NCI-H510A (cell line): ENCODE measurements at regions not wholly inside any gene's neighbourhood (a gene's known extent, or its start where the extent isn't known, plus 50 kb on each side); places are given as distances from the start of the nearest gene placed in this dataset.

Experiments used
- DNase-seq: peaks from one replicate; lab custom pipeline; 2025; lab: John Stamatoyannopoulos, UW

DNA sequence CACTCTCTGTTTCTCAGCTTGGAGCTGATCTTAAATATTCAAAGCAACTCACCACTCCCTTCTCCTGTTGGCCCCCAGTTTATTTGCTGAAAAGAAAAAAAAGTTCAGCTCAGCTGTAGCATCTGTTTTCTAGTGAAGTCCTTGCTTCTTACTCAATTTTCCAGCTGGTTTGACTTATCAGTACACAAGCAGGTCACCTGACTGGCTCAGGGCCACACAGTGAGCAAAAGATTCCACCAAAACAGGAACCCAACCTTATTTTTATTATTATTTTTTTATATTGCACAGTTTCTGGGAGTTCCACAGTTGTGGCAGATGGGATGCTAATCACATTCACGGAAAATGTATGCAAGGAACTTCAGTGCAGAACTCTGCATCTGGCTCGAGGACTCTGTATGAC, 390.7 kb upstream of the RGMA start:
- no peak for DNase-seq

DNA sequence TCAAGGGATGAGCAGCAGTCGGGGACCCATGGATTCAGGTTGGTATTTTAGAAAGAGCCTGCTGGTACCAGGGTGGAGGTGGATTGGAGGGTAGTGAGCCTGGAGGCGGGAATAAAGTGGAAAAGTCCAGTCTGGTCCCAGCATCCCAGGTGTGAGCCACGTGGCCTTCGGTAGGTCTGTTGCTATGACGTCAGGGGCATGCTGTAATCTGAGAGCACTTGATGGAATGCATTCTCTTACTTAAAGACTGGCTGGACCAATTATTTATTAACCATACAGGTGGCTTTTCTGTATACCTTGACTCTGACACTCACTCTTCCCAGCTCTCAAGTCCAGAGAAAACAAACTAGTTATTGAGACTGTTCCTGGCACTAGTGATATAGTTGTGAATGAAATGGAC, 389.9 kb upstream of the RGMA start:
- DNase-seq = peak; percentile 12

DNA sequence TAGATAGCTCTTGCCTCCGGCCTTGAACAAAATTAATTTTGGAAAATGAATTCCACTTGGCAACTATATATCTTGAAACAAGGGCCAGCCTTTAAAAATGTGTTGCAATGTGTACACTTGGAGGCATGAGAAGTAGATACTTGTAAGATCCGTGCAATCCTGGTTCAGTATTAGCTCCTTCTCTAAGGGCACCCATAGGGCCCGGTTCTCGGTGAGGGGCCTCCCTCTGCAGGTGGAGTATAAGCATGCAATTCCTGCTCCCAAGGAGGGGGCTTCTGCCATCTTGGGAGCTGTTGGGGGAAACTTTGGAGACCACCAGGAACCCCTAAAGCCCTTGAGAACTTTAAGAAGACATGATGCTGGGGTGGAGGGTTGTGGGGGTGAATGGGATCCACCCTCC, 388.7 kb upstream of the RGMA start:
- DNase-seq = no peak

DNA sequence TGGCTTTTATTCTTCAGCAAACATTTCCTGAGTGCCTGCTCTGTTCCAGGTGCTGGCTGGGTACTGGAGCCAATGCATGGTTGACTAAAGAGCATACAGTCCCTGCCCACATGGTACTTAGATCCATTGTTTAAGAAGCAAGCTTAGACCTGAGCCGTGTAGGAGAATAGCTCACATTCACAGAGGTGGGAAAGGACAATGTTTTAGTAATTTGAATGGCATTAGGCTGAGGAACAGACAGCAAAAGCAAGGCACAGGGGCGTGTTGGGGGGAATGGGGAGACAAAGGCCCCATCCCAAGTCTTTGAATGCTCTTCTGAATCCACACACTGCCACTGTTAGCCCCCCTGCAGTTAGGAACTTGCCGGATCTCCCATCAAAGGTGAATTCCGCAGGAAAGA, 388.2 kb upstream of the RGMA start:
- DNase-seq = no peak

DNA sequence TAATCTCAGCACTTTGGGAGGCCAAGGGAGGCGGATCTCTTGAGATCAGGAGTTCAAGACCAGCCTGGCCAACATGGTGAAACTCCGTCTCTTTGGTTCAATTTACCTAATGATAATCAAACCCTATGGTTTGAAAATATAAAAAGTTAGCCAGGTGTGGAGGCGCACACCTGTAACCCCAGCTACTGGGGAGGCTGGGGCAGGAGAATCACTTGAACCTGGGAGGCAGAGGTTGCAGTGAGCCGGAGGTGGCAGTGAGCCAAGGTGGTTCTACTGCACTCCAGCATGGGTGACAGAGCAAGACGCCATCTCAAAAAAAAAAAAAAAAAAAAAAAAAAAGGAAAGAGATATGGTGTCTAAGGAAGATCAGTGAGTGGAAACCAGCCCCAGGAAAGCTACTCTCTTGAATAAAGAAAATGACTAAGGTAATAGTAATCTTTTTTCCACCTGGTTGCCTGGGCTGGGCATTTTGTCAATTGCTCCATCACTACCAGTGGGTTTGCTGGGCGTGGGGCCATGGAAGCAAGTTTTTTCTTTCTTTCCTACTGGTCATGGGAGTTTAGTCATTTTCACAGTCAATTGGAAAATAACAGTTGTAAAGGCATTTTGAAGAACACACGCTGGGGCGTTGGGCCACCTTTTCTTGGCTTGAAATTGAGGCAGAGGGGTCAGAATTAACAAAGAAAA, 387.6 kb upstream of the RGMA start:
- no peak for DNase-seq

DNA sequence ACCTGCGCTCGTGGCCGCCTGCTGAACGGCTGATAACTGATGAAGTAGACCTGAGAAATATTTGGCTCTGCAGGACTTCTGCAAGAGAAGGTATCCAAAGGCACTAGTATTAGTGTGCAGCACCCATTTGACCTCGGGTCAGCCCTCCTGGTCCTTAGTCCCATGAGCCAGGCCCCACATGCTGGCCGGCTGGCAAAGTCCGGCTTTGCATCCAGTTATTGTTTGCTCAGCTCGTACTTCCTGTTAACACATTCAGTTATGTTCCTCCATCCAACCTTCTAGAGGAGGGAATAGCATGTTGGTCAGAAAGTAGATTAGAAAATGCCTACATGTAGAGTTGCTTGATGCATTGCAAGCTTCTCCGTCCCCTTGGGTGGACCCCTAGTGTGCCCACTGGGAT, 385.7 kb upstream of the RGMA start:
- no peak for DNase-seq

DNA sequence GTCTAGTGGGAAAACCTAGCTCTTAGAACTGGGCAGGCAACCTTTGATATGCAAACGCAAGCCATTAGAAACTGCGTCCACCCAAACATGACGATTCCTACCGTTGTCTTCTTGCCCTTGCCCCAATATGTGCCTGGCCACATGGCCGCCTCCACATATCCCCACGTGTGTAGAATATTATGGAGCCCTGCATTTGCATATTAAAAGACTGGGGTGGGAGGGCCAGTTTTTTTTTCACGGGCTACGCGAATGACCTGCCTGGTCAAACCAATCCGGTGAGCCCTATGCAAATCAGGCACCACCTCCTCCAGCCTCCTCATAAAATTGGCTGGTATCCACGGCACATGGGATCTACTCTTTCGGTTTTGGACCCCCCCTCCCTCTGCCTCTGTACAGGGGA, 381.0 kb upstream of the RGMA start:
- DNase-seq = no peak

DNA sequence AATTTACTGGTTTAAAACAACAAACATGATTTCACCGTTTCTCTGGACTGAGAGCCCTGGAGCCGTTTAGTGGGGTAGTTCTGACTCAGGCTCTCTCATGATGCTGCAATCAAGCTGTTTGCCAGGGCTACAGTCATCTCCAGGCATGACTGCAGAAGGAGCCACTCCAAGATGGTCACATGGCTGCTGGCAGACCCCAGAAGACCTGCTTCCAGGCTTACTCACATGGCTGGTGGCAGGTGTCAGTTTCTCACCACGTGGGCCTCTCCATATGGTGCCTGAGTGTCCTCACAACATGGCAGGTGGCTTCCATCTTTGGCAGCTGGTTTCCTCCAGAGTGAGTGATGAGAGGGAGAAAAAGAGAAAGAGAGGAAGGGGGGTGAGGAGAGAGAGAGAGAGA, 378.3 kb upstream of the RGMA start:
- DNase-seq = peak; percentile 60

DNA sequence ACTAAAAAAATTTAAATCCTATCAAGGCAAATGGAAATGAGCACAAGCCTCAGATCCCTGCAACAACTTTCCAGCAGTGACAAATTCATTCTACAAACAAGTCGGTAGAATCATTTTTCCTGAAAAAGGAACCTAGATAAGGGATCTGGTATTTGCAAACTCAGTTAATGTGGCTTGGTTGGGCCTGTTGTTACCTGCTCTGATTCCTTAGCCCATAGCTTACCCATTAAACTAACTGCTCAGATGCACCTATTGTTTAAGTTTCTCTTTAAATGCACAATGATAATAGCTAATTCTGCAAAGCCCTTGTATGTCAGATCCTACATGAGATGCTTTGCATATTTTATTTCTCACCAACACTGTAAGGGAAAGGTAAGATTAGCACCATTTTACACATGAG, 377.4 kb upstream of the RGMA start:
- DNase-seq = no peak

DNA sequence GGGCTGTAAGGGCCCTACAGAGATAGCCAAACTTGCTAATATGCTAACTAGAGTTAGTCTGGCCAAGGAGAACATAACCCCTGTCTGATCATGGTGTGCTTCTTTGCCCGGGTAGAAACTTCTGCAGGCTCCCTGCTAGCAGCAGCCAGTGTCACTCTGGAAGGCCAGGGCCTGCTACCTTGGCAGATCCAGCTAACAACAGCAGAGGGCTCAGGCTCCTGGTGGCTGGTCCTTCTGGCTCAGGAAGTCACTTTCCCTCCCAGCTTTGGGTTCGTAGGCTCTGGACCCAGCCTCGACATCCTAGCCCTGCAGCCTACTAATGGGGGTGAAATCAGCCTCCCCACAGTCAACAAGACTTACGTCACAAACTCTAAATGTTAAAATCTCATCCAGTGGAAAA, 373.7 kb upstream of the RGMA start:
- no peak for DNase-seq

DNA sequence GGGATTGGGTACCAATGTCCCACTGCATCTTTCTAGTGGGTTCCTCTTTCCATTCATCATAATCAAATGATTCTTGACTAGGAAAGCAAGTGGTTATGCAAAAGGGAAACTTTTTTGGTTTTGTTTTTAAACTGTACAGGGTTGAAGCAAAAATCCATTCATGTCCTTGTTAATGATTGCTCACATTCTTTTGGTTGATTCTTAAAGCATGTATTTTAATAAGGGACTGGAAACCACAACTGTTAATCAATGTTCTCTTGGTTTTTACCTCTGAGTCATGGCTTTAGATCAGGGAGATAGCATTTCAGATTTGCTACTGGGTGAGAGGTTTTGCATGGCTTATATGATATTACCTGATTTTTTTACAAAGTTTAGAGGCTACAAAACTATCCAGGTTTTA, 371.7 kb upstream of the RGMA start:
- no peak for DNase-seq

DNA sequence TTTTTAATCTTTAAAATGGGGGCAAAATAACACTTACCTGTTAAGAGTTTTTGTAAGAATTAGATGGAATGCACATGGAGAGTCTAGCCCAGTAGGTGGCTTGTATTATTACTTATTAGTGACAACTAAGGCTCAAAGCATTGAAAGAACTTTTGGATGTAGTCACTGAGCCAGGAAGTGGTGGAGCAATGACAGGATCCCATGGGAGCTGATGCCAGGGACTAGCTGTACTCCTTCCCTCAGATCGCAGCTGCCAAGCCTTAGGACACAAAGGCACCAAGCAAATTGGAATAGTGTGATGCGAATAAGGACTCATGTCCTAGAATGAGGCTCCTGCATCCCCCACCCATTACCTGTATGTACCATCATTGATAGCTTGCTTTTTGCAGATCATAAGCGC, 370.4 kb upstream of the RGMA start:
- no peak for DNase-seq

DNA sequence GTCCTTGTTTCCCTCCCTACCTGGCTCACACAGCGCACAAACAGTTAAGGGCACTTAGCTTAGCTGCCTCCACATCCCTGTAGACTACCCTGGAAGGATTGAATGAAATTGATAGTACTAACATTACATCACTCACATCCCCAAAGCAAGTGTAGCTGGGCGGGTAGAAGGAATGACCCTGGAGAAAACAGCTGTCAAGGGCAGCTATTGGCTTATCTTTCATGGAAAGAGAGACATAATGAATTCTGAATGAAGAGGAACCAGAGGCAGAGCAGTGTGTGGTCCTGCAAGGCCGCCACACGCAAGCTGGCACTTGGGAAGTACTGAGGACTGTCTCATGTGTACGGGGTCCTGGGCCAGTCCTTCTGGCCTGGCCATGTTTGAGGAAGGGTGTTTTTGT, 369.6 kb upstream of the RGMA start:
- DNase-seq = no peak

DNA sequence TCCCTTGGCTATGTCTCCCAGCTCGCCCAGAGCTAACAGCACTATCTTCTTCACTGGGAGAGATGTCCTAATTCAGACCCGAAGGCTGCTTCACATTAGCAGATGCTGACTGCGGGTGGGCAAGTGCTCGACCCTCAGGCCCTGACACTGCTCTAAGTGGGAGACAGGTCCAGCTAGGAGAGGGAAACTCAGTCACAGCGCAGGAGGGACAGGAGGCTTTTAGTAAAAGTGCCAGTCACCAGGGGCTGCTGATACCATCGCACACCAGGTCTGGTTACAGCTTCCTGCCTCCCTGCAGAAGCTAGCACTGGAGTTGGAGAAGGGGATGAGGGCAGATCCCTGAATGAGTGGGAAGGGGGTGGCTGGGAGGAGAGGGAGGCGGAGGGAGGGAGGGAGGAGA, 365.8 kb upstream of the RGMA start:
- DNase-seq = no peak

DNA sequence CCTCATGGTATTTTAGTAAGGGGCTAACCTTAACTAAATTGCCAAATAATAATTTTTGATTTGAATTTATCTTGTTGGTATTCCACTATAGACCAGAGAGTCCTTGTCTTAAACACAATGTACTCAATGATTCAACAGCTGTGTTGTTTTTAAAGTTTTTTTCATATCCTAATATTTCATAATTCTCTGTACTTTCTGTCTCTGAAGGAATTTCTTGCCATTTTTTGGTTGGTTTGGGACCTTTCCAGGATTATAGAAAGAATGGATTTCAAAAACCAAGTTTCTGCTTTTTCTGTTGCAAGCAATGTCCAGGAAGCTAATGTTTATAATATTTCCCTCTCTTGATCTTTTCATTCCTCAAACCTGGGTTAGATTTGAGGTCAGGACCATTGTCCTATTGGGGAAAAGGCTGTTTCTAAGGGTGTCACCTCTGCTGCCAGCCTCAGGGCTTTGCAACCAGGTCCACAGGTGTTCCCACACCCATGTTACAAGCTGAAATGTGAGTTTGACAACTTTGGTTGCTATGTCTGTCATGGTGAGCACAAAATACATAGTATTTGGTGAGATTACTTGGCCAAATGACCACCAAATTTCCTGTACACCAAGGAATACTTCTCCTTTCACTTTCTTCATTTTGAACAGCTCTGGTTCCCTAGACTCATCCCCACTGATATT, 363.7 kb upstream of the RGMA start:
- no peak for DNase-seq

DNA sequence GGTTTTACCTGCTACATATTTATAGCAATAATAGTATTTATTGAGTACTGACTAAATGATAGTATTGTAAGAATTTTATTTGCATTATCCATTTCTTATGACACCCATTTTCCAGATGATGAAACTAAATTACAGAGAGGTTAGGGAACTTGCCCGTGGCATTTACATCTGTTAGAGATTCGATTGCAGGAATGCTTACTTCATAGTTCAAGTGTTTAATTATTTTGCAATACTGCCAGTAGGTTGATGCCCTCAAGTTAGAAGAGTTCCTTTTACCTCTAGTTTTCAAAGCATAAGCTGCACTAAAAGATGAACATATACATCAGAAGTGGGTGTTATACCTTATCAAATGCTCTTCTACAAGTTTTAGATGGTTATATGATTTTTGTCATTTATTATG, 362.8 kb upstream of the RGMA start:
- no peak for DNase-seq

DNA sequence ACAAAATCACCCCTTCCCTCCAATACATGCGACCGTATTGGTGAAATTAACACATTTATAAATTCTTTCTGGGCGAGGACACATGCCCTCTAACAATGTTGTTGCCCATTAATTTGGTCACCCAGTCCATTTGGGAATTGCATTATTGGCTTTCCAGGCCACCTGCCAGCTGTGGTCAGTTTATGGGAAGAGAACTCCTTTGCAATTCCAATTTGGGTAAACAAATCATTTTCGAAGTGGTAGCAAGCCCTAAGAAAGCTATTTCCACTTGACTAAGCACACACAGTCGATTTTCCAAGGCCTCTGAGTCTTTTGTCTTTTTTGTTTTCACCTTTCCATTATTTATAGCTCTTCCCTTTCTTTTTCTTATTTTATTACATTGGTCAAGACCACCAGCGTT, 362.3 kb upstream of the RGMA start:
- no peak for DNase-seq

DNA sequence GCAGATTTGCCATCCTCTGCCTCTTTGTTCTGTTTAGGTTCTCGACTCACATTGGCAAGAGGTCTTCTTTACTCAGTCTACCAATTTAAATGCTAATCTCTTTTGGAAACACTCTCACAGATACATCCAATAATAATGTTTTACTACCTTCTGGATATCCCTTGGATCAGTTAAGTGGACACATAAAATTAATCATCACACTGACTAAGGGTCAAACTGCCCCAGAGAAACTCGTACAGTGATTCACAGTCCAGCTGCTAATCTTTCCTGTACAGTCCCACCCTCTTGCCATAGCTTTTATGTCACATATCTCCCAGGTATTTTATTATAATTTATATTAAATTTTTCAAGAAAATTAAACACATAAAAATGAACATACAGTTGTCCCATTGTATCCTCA, 360.8 kb upstream of the RGMA start:
- no peak for DNase-seq

DNA sequence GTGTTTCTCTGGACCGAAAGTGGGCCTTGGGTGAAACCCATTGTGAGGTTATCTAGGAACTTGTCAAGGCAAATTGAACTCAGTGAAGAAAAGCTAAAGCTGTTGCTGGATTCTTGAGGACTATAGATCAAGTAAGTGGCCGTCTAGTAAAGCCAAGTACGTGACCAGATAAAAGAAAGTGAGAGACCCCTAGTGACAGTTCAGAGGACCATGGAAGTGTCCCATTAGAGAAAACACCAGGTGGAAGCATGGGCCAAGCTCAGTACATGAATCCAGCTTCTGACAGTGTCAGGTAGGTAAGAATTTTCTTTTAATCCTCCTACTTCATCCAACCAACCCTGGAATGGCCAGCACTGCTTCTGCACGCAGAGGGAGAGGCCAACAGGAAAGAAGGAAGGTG, 349.3 kb upstream of the RGMA start:
- no peak for DNase-seq

DNA sequence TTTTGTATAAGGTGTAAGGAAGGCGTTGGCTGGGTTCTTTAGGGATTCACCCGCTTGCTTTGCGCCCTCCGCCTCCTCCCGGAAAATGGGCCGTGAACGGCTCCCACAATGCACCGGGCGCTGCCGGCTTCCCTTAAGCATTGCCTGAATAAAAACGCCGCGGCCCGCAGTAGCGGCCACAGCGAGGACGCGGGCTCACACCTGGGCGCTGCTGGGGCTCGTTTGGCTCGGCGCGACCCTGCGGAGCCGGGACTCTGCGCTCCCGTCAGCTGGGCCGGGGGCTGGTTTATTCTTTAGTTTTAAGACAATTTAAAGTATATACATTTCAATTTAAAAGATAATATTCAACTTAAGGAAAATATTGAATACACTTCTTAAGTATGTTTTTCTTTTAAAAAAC, 343.5 kb upstream of the RGMA start:
- DNase-seq = no peak

DNA sequence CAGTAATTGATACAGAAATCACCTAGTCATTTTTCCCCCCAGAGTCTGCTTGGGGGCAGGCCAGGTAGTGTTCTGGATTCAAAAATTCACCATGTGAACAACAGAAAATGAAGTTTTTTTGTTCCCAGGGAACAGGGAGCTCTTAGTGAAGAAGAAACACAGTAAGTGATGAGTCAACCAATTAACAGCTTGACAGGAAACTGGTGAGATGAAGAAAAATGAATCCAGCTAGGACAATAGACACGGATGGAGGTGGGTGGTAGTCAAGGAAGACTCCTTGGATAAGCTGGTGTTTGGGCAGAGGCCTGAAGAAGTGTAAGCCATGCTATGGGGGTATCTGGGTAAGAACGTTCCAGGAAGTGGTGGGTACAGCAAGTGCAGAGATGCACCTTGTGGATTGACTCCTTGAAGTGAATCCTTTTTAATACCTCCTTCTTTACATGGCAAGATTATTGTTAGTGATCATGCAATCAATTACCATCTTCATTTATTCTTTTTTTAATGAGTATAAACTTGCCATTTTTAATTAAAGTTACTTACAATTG, 339.9 kb upstream of the RGMA start:
- DNase-seq = no peak

DNA sequence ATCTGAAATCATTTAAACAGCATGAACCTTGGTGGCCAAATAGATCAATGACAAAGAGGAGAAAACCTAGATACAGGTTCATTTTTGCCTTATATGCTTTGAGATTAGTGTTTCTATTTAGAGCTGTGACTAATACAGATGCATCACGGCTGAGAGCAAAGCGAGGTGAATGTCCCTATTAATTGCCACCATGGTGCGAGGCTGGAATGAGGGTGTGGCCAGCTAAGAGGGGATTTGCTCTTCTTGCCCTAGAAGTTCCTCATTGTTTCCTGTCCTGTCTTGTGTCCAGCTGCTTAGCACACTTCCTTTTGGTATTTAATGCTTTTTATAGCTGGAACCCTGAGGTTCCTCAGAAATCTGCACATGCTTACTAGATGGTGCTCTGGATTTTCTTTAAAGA, 339.1 kb upstream of the RGMA start:
- DNase-seq = no peak

DNA sequence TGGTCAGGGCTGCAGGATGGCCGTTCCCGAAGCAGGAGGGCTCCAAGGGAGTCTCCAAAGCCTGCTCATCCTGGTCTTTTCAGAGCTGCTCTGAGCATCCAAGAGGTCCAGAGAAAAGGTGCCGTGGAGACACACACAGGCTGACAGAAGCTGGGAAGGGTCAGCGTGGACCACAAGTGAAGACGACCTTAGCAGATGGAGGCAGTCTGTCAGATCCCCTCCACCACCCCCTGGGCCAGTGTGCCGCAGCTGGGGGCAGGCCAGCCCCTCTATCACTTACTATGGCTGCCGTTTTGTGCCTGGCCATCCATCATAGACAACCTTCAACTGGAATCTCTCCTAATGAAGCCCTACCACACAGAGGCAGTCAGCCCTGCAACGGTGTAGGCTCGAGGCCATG, 335.1 kb upstream of the RGMA start:
- no peak for DNase-seq

DNA sequence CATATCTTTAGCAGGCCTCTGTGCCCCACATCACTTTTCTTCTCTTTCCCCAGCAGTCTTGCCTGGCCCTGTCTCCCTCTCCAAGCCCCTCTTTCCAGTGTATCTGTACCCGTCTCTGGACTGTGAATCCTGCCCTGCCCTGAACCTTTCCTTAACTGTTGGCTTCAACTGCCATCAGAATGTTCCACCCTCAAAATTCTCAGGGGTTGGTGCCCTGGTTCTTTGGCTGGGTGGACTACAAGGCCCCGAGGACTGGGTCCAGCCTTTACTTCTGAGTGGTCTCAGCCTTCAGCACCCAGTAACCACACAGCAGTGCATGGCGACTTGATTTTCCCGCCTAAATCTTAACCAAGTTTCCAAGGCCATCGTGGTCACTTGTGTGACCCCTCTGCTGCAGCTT, 333.5 kb upstream of the RGMA start:
- DNase-seq = no peak
